Thoracic aorta (tissue), 2 donors: ENCODE measurements at regions not wholly inside any gene's neighbourhood (a gene's known extent, or its start where the extent isn't known, plus 50 kb on each side); places are given as distances from the start of the nearest gene placed in this dataset.

Experiments used
- ATAC-seq: fragments of 150-250 bp; one replicate; pipeline ENCODE4 v1.8.0; 2017; ENCODE audit warnings: low read depth; ENCODE audit not compliant: insufficient number of reproducible peaks, low FRiP score
- DNase-seq: peaks from one replicate; pipeline ENCODE4 v3.0.0-alpha.2; 2020; ENCODE audit warnings: low spot score
- H3K27ac ChIP-seq, 2 donors: fragments of 200-600 bp; sonication (generic); 1 replicate in 1 of 2; 2 replicates in 1 of 2; pipeline ENCODE4 v1.5.1; 2016; ENCODE audit warnings: mild to moderate bottlenecking in 2 of 2, moderate library complexity in 2 of 2
- H3K27me3 ChIP-seq: fragments of 200-600 bp; sonication (generic); replicated peaks from 2 replicates; pipeline ENCODE4 v1.6.0; 2016; ENCODE audit warnings: mild to moderate bottlenecking; ENCODE audit not compliant: insufficient read depth
- H3K36me3 ChIP-seq: fragments of 200-600 bp; sonication (generic); one replicate; pipeline ENCODE4 v1.5.1; 2016
- H3K4me1 ChIP-seq, 2 donors: fragments of 200-600 bp; sonication (generic); 1 replicate in 1 of 2; 2 replicates in 1 of 2; pipeline versions ENCODE4 v1.5.1 to v1.6.0; 2016; ENCODE audit warnings: low read depth in 2 of 2, mild to moderate bottlenecking in 1 of 2; ENCODE audit not compliant: control insufficient read depth in 1 of 2
- H3K4me3 ChIP-seq: fragments of 200-600 bp; sonication (generic); 2 replicates; pipeline ENCODE4 v1.5.1; 2016; ENCODE audit warnings: mild to moderate bottlenecking
- H3K9me3 ChIP-seq: fragments of 200-600 bp; sonication (generic); 2 replicates; pipeline ENCODE4 v1.5.1; 2016
- CTCF ChIP-seq: fragments of 200-600 bp; sonication (generic); IDR thresholded peaks from one replicate; pipeline ENCODE4 v1.5.1; 2019; ENCODE audit warnings: antibody characterized with exemption

- Histone ChIP-seq H3K4me3 (no peak overlapping the region), H3K36me3 (no peaks in the 10 kb centered on the region), H3K4me1 (no peaks in the 10 kb centered on the region), H3K27me3 (no peaks in the 10 kb centered on the region), H3K27ac (no peak overlapping the region), H3K9me3 (no peaks in the 10 kb centered on the region)
- ATAC-seq (no peak), DNase-seq (no peak)
- no peak for TF ChIP-seq CTCF
These were observed 98.6 kb upstream of the FAM180A start for GRCh38 chr7:135847242-135847641.

- DNase-seq, result no peak
- Histone ChIP-seq H3K27ac (no peak overlapping the region), H3K4me1 (no peaks in the 10 kb centered on the region), H3K4me3 (no peak overlapping the region), H3K27me3 (no peaks in the 10 kb centered on the region), H3K9me3 (no peaks in the 10 kb centered on the region), H3K36me3 (no peaks in the 10 kb centered on the region)
- TF ChIP-seq CTCF, result no peak
- no peak for ATAC-seq
These were observed 97.7 kb upstream of the FAM180A start for GRCh38 chr7:135846339-135846738.

DNA sequence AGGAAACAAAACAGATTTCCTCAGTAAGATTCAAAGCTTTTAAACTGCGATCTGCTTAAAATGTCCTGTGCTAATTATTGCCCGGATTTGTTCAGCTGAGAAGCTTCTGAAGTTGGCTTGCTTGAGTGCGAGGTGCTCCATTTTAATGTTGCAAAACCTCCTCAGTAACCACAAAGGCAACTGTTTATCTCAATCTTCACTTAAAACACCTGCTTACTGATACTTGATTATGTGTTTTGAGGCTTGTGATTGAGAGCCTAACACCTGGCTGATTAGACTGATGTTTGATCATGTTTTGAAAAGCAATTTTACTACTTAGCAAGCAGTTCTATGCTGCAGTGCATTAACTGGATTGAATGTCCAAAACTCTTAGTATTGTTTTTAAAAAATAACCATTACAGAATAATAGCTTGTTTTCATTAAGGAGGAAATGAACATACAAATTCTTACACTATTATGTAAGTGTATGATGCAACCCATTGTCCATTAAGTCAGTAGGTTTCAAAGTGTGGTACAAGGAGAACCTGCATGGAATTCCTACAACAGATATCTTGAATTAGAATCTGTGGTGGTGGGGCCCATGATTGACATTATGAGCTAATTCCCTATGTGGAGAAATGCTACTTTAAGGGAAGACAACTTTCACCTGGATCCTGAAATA, 96.9 kb upstream of the FAM180A start:
- no peak overlapping the region for H3K27ac ChIP-seq
- ATAC-seq, result no peak

DNA sequence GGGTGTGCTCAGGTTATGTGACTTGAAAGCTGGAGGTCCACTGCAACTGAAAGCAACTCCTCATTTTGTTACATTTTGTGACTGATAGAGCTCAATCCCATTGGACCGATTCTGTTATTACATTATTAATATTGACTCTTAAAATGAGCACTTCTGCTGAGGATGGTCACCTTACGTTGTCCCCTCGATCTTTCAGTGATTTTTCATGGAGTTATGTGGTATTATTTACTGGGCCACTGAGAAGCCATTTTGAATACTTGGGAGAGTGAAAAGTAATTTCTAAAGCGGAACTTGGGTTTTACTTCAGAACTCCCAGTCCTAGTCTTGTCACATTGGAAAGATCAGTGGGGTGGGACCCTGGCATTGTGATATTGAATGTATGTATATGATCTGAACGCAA, 96.3 kb upstream of the FAM180A start:
- no peak for TF ChIP-seq CTCF
- no peak for ATAC-seq
- no peak overlapping the region for H3K4me3 ChIP-seq
- no peaks in the 10 kb centered on the region for H3K4me1 ChIP-seq
- no peaks in the 10 kb centered on the region for H3K27me3 ChIP-seq
- H3K36me3 ChIP-seq, result no peaks in the 10 kb centered on the region
- no peak overlapping the region for H3K27ac ChIP-seq
- DNase-seq, result no peak
- no peaks in the 10 kb centered on the region for H3K9me3 ChIP-seq

More for the DNA sequence above, 96.9 kb upstream of the FAM180A start:
- H3K4me1 ChIP-seq, result no peaks in the 10 kb centered on the region
- no peaks in the 10 kb centered on the region for H3K9me3 ChIP-seq
- H3K4me3 ChIP-seq, result no peak overlapping the region
- H3K27me3 ChIP-seq, result no peaks in the 10 kb centered on the region
- TF ChIP-seq CTCF, result no peak
- DNase-seq, result no peak
- H3K36me3 ChIP-seq, result no peaks in the 10 kb centered on the region

DNA sequence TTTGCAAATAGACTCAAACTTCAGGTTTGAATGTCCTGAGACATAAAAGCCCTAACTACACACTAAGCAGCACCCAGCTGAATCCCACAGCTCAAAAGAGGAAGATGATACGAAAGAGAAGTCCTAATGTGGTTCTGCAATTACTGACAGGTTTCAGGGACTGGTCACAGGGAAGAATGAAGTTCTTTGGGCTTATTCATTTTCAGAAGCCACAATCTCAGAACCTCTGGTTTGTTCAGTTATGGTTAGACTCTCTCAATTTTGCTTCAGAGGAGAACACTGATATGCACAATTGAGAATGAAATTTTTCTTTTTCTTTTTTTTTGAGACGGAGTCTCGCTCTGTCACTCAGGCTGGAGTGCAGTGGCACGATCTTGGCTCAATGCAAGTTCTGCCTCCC, 94.6 kb upstream of the FAM180A start:
- H3K27ac ChIP-seq, result no peak overlapping the region
- no peaks in the 10 kb centered on the region for H3K27me3 ChIP-seq
- H3K36me3 ChIP-seq, result no peaks in the 10 kb centered on the region
- H3K9me3 ChIP-seq, result no peaks in the 10 kb centered on the region
- H3K4me1 ChIP-seq, result no peaks in the 10 kb centered on the region
- H3K4me3 ChIP-seq, result no peak overlapping the region
- no peak for TF ChIP-seq CTCF
- no peak for ATAC-seq
- DNase-seq, result no peak
